Body of pancreas (tissue), 4 donors: ENCODE measurements at regions not wholly inside any gene's neighbourhood (a gene's known extent, or its start where the extent isn't known, plus 50 kb on each side); places are given as distances from the start of the nearest gene placed in this dataset.

Experiments
- ATAC-seq: fragments of 150-250 bp; one replicate; pipeline ENCODE4 v1.9.1; 2016
- DNase-seq, 4 donors: peaks; one replicate each; pipeline ENCODE4 v3.0.0-alpha.2; 2019
- H3K27ac ChIP-seq, 4 donors: fragments of 200-600 bp; sonication (generic); 1 replicate in 3 of 4; 2 replicates in 1 of 4; pipeline versions ENCODE4 v1.5.1 to v1.6.1; 2016 to 2019; ENCODE audit warnings: mild to moderate bottlenecking in 1 of 4, mixed read lengths in 1 of 4, moderate library complexity in 1 of 4
- H3K27me3 ChIP-seq, 2 donors: fragments of 200-600 bp; sonication (generic); one replicate each; pipeline ENCODE4 v1.6.0; 2016; ENCODE audit warnings: mild to moderate bottlenecking in 1 of 2
- H3K36me3 ChIP-seq, 2 donors: fragments of 200-600 bp; sonication (generic); replicated peaks in 1 of 2; 2 replicates each; pipeline ENCODE4 v1.5.1; 2016; ENCODE audit warnings: low read depth in 2 of 2; ENCODE audit not compliant: insufficient read depth in 1 of 2
- H3K4me1 ChIP-seq: fragments of 200-600 bp; sonication (generic); one replicate; pipeline ENCODE4 v1.6.0; 2016
- H3K4me3 ChIP-seq, 2 donors: fragments of 200-600 bp; sonication (generic); 1 replicate in 1 of 2; 2 replicates in 1 of 2; pipeline ENCODE4 v1.5.1; 2016 to 2019
- H3K9me3 ChIP-seq, 3 donors: fragments of 200-600 bp; sonication (generic); 1 replicate in 2 of 3; 2 replicates in 1 of 3; pipeline ENCODE4 v1.5.1; 2016
- CTCF ChIP-seq, 7 experiments: fragments of 450-650 bp in 4 of 7; fragments of 200-600 bp in 3 of 7; sonication (generic) in 3 of 7; IDR thresholded peaks; one replicate each; pipeline ENCODE4 v1.5.1; 2016 to 2019; ENCODE audit warnings: antibody characterized with exemption in 7 of 7
- POLR2A ChIP-seq, 3 donors: fragments of 450-650 bp; IDR thresholded peaks; one replicate each; pipeline ENCODE4 v1.6.1; 2016; ENCODE audit warnings: antibody characterized with exemption in 3 of 3, mild to moderate bottlenecking in 2 of 3
- WGBS, 2 donors: methylation state at CpG; one replicate each; pipeline ENCODE4 v1.1.5; 2017; 5-methylcytosine and 5-hydroxymethylcytosine counted together
- intact Hi-C: fragments of 100-400 bp; cut with DNase I; formaldehyde crosslinking; loops from one replicate; pipeline ENCODE4 v1.15.1; 2023

DNA sequence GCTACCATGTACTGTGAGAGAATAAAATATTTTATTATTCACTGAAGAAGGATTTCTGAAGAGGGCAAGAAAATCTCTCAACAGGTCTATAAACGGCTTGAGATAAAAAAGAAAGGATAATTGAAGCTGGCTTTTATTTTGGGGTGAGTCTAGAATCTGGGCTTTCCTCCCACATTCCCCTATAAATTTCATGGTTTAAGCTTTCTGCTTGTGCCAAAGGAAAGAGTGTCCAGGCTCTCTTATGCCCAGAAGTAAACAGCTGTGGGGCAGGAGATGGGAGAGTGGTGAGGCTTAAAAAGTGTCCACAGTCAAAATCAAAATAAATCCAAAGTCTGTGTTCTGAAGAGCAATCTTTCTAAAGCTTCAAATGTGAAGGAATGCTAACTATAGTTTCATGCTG lies 942.2 kb upstream of the MIR17HG start:
- Histone ChIP-seq H3K27me3 (no peaks in the 10 kb centered on the region), H3K4me1 (no peaks in the 10 kb centered on the region), H3K36me3 (no peaks in the 10 kb centered on the region), H3K27ac (no peak overlapping the region), H3K4me3 (no peak overlapping the region), H3K9me3 (no peaks in the 10 kb centered on the region)
- intact Hi-C loops, result no loop called here
- no peak for DNase-seq
- WGBS, 2 donors, result 38 to 52% methylated on average over 1 of the region's 1 CpG
- TF ChIP-seq CTCF (IDR thresholded peaks at IDR 0.05), result no peak
- TF ChIP-seq POLR2A (IDR thresholded peaks at IDR 0.05), result no peak
- no peak for ATAC-seq

GRCh38 chr13:90412980-90413379 lies 934.5 kb upstream of the MIR17HG start:
- intact Hi-C loops, result no loop called here
- DNase-seq (no peak), ATAC-seq (no peak)
- Histone ChIP-seq H3K4me3 (no peak overlapping the region), H3K27ac (no peak overlapping the region), H3K27me3 (no peaks in the 10 kb centered on the region), H3K9me3 (no peaks in the 10 kb centered on the region), H3K36me3 (no peaks in the 10 kb centered on the region), H3K4me1 (no peaks in the 10 kb centered on the region)
- no peak for TF ChIP-seq POLR2A (IDR thresholded peaks at IDR 0.05)
- 67 to 73% methylated on average over 2 of the region's 2 CpGs for WGBS, 2 donors

DNA sequence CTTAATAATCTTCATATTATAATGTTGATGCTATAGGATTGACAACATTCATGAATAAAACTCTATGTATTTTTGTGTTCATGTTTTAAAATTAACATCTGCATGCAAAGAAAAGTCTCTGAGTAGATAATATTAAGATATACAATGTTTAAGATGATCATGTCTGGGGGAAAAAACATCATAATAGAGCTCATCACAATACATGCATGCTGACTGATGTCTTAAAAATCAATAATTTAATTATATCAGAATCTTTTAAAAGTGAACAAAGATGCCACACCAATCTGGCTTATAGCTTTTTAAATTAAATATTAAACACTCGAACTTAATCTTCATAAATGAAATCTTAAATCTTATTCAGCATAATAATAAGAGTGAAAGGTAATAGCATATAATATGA lies 933.9 kb upstream of the MIR17HG start:
- WGBS, 2 donors, result 0% methylated on average over 1 of the region's 1 CpG
- ATAC-seq, result no peak
- TF ChIP-seq CTCF (IDR thresholded peaks at IDR 0.05) (no peak), POLR2A (IDR thresholded peaks at IDR 0.05) (no peak)

DNA sequence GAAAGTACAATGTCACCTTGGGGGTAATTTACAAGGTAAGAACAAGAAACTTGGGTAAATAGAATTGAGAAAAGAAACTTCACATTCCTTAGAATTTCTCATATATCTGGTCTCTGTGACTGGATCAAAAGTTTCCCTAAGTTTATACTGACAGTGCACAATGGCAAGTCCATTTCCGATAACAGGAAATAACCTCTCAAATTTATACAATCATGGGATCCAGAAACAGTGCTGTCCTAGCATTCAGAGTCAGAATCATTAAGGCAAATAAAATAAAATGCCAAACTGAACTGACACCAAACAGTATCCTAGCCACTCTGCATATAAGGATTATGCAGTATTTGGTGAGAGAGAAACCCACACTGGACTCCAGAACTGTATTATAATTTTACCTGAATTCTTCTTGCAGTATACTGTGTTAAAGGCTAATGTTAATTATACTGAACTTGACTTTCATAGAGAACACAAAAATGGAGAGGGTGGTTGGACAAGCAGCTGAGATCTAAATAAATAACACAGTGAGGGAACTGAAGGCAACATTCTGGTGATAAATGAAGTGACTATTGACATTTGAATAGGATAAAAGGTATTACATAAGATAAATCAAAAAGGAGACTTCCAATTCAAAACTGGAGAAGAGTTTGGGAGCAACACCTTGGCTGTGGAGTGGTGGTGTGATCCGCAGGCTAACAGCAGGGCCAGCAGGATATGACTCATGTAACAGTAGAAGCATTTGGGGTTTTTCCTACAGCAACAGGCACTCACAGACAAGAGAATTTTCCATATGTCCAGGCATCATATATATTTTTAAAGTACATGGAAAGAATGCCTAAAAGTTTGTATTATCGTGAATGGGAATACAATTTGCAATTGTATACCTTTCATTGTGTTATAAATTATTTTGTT lies 932.5 kb upstream of the MIR17HG start:
- H3K9me3 ChIP-seq, result no peaks in the 10 kb centered on the region
- no peak overlapping the region for H3K27ac ChIP-seq
- no peaks in the 10 kb centered on the region for H3K36me3 ChIP-seq
- no peak for ATAC-seq
- DNase-seq, result no peak
- H3K4me1 ChIP-seq, result no peaks in the 10 kb centered on the region
- no peaks in the 10 kb centered on the region for H3K27me3 ChIP-seq
- 79 to 91% methylated on average over 3 of the region's 3 CpGs for WGBS, 2 donors
- TF ChIP-seq POLR2A (IDR thresholded peaks at IDR 0.05) (no peak), CTCF (IDR thresholded peaks at IDR 0.05) (no peak)
- intact Hi-C loops, result no loop called here
- H3K4me3 ChIP-seq, result no peak overlapping the region

More for the DNA sequence above, 933.9 kb upstream of the MIR17HG start:
- Histone ChIP-seq H3K27ac (no peak overlapping the region), H3K27me3 (no peaks in the 10 kb centered on the region), H3K9me3 (no peaks in the 10 kb centered on the region), H3K4me1 (no peaks in the 10 kb centered on the region), H3K36me3 (no peaks in the 10 kb centered on the region), H3K4me3 (no peak overlapping the region)
- no peak for DNase-seq
- intact Hi-C loops, result no loop called here

DNA sequence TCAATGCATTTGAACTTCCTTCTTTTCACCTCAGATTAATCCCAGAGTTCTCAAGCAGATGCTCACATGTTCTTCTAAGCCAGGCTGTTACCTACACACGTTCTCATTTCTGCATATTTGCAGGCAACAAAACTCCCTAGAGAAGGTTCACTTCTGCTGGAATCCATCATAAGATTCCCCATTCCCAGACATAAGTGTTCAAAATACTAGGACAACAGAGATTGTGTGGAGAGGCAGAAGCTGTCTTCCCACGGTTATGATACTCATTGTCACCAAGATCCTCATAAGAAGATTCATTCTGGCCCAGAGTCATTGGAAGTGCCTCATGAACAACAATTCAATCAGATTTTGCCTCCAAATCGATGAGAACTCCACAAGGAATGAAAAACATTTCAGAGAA lies 931.6 kb upstream of the MIR17HG start:
- DNase-seq (no peak), ATAC-seq (no peak)
- no peaks in the 10 kb centered on the region for H3K27me3 ChIP-seq
- H3K4me3 ChIP-seq, result no peak overlapping the region
- no peaks in the 10 kb centered on the region for H3K36me3 ChIP-seq
- intact Hi-C loops, result no loop called here
- H3K27ac ChIP-seq, result no peak overlapping the region
- H3K4me1 ChIP-seq, result no peaks in the 10 kb centered on the region
- 55 to 62% methylated on average over 3 of the region's 3 CpGs for WGBS, 2 donors
- H3K9me3 ChIP-seq, result no peaks in the 10 kb centered on the region
- TF ChIP-seq CTCF (IDR thresholded peaks at IDR 0.05), result no peak
- no peak for TF ChIP-seq POLR2A (IDR thresholded peaks at IDR 0.05)
